ENCODE measurements at regions not wholly inside any gene's neighbourhood (a gene's known extent, or its start where the extent isn't known, plus 50 kb on each side); places are given as distances from the start of the nearest gene placed in this dataset.

DNA sequence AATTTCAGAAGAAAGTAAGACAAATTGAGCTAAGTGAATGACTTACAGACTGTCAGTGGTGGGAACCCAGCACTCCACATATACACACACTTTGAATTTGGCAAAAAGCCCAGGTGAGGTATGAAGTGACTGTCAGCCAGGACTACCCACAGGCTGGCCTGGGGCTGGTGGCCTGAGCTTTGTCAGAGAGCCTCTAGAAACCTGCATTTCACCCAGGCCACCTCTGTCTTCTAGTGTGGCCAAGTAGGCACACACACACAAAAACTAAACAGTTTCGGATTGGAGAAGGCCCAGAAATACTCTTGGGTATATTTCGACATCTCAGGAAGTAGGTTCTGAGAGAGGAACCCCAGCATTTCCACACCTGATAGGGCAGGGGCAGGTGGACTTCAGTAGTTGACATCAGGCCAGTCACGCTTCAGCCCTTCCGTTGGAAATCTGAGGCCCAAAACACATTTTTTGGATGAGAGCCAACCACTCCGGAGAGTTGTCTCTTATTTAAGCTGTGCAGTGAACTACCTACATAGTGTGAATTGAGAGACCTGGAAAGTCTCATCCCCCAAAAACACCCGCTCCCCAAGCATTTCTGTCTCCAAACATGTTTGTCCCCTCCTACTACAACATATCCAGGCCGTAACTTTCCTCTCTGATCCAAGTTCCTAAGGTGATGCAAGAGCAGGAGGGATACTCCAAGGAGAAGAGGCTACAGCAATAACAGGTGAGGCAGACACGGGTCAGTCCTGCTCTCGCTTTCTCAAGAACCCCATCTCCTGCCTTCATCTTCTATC lies 167.2 kb upstream of the PROX1 start:
- no peak for DNase-seq

DNA sequence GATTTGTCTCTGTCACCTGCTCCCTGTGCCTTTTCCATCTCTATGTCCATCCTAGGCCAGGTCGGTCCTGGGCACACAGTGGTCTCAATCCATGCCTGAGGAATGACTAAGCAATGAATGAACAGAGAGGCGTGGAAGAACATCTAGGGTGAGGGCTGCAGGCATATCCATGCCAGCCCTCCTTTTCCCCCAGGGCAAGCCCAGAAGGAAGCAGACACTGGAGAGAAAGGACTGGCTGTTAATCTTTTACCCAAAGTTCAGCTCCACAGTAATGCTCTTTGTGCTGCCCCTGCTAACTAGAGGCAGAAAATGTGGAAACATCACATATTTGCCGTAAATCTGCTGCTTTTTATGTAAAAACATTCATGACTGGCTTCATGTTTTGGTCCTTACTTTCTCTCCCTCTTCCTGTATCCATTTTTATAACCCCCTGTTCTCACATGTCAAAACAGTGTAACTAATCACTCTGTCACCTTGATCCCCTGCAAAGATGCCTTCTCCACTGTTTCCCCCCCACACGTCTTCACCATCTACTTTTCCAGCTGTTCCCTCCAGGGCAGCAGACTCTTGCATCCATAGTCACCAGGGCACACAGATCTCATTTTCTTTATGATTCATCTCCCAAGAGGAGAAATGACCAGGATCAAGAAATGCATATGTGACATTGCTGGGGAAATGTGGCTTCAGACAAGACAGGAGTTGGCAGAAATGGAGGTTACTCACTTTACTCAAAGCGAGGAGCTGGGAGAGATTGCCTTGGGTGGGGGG lies 166.4 kb upstream of the PROX1 start:
- no peak for DNase-seq

DNA sequence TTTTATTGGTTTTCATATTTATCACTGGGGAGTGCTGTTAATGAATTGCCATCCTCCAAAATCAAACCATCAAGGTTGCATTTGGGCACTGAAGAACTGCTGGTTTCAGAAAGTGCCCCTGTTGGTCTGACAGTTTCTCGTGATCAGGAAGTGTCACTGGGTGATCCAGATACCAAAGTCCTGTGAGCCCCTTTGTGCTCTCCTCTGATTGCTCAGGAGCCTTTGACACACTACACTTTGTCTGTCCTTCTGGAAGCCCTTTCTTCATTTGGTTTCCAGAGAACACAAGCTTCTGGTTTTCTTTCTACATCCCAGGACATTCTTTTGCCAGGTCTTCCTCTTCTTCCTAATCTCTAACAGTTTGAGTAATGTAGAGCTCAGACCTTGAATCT lies 165.8 kb upstream of the PROX1 start:
- no peak for DNase-seq

DNA sequence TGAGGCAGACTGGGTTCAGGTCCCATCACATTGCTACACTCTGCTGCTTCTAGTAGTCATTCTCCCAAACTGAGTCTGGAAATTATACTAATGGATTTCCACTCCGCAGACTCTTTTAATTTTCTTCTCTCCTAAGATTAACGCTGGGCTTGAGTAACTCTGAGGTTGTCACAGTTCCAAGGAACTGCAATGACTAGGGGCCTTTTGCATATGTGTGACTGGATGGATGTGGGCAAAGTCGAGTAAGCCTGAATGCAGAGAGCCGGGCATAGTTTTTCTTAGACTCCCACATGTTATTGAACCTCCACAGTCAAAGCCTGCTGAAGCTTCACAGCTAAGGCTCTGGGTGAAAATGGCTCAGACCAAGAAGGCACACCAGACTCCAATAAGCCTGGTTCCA lies 160.9 kb upstream of the PROX1 start:
- no peak for DNase-seq

DNA sequence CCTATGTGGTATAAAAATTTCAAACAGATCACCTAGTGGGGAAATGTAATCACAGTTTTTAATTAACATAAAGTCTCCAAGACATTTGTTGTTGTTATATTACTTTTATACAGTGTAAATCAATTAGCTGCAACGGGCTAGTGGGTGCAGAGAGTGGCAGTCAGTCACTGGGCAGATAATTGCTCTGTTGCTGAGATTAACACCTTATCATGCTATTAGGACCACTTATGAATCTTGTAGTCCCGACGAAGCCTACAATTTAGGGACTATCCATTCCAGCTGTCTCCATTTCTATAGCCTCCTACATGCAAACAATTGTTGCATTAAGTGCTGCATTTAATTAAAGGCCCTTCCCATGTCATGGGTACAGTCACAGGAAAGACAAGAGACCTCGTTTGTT lies 158.9 kb upstream of the PROX1 start:
- no peak for DNase-seq

DNA sequence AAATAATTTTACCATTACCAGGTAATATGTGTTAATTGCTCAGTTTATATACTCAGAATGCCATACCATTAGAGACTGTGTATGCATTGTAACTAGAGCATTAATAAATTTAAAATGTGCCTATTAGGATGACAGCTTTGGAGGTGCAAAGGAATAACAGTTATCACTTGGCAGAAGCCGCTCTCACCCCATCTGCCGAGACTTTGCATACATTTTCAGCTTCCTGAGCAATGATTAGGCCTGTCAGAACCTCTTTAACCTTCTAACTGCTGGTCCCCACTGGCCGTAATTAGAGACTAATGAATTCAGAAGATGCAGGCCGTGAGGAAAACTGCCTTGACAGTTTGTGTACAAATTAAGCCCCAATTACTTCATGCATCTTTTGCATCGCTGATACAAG lies 158.0 kb upstream of the PROX1 start:
- DNase-seq: no peak

DNA sequence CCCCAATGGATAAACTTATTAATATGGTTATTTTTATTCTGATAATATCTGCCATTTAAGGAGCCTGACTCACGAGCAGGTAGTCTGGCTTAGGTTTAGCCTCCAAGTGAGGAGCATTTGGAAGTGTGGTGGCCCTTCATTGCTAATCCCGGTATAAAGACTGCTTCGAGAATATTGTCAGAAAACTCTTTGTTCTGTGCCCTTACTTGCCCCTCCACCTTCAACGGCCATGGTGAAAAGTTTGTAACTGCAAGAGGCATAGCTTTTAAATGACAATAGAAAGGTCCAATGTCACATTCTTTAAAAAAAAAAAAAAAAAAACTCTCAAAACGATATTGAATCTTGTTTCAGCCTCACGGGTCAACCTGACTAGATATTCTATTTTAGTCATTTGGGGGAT lies 157.4 kb upstream of the PROX1 start:
- no peak for DNase-seq

DNA sequence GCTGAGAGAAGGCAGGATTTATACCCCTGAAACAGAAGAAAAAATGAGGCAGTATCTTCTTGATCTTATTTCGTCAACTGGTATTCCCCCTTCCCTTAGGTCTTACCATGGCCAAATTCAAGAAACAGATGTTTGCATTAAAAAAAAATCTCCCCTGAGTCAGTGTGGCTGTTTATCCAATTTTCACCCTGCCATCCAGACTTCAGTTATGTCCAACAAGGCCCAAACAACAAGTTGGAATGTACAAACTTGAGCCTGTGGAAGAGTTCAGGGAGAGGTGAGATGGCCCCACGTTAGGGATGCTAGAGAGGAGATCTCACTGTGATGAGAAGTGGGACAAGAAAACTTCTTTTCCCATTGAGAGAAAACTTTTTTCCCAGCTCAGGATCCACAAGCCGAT lies 147.2 kb upstream of the PROX1 start:
- no peak for DNase-seq

DNA sequence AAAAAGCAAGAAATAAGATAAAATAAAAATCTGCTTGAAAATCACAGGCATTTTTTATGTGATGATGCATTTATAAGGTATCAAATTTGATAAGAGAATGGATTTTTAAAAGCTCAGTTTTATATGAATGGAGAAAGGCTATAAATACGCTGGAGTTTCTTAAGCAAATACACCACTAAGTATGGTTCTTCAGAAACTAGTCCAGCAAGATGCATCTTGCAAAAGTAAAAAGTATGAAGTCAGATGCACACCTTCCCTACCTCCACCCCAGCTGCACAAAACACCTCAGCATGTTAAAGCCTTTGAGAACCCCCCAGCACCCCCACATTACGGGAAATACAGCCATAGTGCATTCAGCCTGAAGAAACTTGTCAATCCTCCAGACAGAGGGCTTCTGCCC lies 143.1 kb upstream of the PROX1 start:
- DNase-seq: no peak

DNA sequence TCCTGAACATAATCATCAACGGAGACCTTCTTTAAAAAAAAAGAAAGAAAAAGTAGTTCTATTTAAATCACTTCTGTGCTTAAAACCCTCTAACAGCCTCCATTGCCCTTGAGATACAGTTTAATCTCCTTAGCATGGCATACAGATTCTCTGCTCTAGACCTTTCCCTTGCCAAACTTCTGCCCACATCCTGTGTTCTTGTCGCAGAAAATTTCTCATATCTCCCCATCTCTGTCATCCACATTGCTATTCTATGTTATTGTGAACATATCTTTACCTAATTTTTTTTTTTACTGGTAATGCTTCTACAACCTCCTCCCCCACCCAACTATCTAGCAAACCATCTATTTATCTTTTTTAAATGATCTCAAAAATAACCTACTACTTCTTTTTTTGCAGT lies 135.7 kb upstream of the PROX1 start:
- DNase-seq: no peak

DNA sequence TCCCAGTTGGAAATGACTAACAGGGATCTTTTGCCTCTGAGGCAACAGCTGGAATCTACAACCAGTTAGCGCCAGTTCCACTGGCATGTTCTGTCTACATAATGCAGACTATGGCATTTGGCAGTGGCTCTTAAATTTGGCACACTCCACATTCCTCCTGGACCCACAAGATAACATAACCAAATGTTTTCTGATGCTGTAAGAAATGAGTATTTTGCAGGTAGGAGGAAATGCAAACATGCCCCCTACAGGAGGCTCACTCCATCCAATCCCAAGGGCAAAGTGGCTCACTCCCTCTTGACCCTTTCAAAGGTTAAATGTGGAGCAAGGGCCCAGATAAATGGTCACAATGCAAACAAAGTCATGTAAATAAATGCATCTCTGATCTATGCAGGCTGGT lies 129.2 kb upstream of the PROX1 start:
- DNase-seq: no peak

DNA sequence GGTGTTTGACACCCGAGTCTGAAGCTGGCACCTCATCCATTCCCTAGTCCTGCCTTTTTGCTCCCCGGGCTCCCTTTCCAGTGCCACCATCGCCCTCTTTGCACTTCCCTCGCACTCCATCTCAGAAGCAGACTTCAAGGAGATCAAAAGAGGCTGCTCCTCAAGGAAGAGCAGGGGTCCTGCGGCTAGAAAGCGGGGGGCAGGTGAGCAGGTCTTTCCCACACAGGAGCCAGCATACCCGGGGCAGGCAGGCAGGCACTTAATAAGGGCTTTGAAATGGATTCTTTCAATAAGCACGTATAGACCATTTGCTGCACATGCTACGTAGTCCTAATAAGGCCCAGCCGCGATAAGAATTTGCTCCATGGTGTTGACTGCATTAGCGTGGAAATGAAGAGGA lies 125.9 kb upstream of the PROX1 start:
- DNase-seq: no peak

DNA sequence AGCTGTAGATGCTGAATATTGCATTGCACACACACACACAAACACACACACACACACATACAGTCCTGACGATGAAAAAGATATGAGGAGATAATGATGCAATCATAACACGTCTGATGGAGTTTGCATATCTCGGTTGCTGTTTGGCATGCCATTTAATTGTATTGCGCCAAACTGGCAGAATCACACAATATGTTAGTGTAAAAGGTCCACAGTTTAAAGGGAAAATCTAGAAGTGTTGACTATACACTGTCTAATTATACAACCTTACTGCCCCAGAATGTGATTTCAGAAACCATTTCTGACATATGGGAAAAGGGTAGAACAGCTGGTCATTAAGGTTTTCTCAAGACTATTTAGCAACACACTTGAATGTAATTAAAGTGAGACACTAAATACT lies 123.7 kb upstream of the PROX1 start:
- no peak for DNase-seq

DNA sequence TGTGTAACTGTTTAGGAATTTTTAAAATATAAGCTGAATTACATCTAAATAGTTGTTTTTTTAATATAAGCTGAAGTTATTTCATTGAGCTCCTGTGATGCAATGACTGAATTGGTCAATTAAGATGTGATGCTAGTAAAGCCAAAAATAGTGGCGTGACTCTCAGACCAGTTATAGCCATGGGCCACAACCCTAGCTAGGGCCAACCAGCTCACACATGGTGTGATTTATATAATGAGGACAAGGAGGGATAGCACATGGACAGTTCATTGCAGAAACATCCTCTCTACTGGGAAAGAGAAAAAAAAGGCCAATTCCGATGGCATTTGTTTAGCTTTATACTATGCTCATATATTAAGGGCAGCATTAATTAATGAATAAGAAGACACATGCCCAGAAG lies 119.3 kb upstream of the PROX1 start:
- DNase-seq: no peak

DNA sequence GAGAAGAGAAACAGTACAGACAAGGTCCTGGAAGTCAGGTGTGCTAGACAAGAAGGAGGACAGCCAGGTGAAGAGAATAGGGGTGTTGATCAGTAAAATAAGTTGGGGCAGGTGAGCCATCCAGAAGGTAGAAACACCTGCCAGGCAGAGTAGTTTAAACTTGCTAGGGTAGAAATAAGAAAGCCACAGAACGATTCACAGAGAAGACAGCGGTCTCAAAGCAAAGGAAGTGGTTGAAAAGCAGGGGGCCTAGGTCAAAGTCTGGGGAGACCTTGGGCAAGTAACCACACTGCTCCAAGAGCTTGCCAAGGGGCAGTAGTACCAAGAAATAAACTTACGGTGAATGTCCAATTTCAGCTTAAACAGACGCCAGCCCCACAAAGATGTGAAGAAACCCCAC lies 116.6 kb upstream of the PROX1 start:
- DNase-seq: no peak

DNA sequence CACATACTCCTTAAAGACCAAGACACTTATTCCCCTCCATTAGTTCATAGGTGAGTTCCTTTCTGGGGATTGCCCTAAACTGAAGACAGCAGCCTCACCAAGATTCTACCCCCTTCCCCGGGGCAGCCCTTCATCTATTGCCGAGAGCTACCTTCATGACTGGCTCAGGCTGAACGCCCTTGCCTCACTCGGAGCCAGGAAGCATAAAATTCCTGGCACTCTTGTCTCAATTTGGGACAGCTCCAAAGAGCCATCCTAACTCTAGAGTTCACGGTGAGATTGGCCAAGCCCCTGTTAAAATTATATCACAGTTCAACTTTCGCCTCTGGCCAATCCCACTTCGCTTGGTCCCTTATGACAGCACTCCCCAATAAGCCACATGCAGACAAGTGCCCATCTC lies 113.0 kb upstream of the PROX1 start:
- DNase-seq: no peak

DNA sequence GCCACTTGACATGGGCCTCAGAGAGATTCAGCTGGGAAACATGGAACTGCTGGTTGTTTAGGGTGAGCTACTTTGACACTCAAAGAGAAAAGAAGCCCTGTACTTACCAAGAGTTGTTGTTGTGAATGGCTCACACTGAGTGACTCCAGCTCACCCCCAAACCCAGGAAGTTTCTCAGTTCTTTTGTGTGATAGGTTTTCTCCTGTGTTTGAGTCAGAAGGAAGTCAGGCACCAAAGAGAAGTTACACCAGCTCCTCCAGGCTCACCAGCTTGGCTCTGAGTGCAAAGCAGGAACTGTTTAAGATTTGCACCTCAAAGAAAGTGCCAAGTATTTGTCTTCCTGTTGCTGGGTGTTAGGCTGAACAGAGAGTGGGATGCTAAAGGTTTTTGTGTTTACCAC lies 111.2 kb upstream of the PROX1 start:
- no peak for DNase-seq

DNA sequence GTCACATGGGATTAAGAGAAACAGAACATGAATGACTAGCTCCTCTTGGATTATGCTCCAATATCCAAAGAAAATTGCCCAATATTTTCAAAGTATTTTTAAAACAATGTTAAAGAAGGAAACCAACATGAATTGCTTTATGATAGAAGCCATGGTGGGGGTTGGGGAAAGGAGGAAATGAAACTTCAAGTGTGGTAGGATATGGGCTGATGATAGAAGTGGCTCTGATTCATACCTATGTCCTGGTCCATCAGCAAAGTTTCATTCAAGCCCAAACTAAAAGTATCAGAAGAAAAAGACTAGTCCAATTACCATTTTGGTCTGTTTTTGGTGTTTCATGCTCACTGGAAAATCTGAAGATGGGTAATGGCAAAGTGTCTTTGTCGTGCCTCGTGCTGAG lies 104.2 kb upstream of the PROX1 start:
- DNase-seq: no peak

DNA sequence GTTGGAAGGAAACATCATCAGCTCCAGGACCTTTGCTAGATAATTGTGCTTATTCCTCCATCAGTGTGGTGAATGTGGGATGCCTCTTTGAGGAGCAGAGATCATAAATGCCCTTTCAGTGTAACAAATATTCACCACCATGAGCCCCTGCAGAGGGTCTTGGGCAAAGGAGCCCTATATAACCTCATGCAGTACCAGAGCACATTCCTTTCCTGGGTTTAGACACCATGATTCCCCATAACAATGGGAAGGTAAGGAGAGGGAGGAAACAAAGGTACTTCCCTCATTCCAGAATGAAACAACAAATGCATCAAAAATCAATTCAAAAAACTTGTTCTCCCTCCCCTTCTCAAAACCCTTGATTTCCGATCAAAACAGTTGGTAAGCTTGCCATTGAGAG lies 103.4 kb upstream of the PROX1 start:
- DNase-seq: no peak

DNA sequence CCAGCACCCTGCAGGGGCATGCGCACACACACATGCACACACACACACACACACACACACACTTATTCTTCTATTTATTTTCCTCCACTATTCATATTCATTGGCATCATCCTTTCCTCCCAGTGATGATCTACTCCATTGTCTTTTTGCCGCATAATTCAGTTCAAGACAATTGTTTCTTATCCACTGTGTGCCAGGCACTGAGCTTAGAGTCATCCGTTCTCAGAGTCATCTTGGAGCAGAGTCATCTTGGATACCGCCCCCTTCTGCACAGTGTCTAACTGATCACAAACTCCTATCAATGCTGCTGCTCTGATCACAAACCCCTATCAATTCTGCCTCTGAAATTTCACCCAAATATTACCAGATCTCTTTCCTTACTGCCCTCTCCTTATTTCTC lies 102.8 kb upstream of the PROX1 start:
- no peak for DNase-seq

DNA sequence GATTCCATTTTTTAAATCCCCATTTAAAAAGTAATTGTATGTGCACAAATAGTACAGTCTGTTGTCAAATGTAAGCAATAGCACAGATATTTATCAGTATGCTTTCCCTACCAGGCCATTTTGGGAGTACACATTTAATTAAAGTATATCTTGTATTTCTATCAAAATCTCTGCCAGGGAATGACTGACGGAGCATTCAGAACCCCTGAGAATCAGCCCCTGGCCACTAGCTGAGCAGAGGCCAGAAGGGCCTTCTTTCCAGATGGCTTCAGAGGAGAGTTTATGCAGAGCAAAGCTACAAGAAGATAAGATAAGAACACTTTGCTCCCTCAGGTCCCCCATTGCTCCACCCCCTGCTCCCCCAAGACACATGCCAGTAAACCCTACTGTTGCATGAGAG lies 99.9 kb upstream of the PROX1 start:
- DNase-seq: no peak

DNA sequence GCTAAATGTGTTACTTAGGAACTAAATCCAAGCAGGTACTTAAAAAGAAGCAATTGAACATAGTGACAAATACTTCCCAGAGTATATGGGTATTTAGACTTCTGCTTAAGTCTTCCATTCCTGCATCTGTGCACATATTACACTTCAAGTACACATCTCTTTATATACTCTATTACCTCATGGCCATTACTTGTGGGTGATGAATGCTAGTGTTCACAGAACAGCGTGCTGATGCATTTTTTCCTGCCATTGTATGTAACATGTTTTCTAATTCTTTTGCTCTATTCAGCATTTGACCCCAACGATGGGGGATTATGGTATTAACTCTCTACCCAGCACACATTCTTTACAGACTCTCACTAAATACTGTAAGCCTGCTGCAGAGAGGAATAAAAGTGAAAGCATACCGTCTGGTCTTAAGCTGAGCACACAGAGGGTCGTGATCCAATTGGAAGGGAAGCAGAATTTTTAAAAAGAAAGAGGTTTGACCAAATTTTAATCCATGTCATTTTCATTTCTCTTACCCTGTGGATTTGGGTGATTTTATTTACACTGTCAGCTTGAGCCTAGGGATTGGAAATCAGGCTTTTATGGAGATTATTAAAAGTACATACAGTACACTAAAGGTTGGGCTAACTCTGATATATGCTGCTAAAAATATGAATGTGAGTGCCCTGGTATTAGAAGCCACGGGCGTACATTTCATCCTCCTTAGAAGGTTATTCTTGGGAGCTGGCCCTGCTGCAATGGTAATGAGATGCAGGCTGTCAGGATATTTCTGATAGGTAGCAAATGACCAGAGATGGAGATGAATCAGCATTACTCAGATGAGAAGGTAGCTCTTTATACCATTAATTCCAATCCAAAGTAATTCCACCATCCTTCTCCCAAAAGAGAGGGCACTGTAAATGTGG lies 95.5 kb upstream of the PROX1 start:
- DNase-seq: no peak

DNA sequence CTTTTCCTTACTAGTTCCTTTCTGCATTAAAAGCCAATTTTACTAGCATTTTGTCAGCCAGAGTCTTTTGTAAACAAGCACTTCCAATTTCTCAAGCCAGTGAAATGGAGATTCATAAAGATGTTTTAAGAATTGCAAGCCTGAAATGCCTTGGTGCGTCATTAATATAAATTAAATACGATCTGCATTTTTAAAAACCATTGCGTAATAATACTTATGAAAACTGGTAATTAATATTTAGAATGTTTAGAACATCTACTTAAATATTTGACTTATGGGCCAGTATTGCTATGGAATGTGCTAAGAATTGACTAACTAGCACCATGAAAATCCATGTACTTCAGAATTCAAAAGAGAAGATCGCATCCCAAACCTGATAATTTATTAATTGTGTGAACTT lies 89.1 kb upstream of the PROX1 start:
- DNase-seq: no peak

DNA sequence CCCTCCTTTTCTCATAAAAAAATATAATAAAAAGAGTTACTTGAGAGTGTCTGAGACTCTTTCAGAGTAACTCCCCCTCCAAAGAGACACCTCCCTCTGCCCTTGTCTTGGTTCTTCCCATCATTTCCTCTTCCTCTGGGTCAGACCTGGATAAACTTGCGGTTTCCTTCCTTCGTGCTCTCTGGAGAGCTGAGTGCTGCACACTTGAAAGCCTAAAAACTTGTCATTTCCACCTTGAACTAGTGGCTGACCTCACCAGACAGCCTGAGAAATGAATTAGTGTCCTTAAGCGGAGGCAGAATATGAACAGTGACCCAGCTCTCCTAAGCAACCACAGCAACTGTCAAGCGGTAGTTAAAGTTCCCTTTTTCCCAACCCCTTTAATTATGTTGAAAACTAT lies 88.4 kb upstream of the PROX1 start:
- no peak for DNase-seq
